ENCODE measurements at regions not wholly inside any gene's neighbourhood (a gene's known extent, or its start where the extent isn't known, plus 50 kb on each side); places are given as distances from the start of the nearest gene placed in this dataset.

- Histone ChIP-seq H3K9me3 (no peaks in the 10 kb centered on the region), H3K4me1 (no peaks in the 10 kb centered on the region), H3K36me3 (no peaks in the 10 kb centered on the region), H3K4me3 (no peak overlapping the region), H3K27me3 (no peaks in the 10 kb centered on the region), H3K27ac (no peak overlapping the region)
- intact Hi-C loops (cut with DNase I), result no loop called here
- DNase-seq (no peak), ATAC-seq (no peak)
- 62% methylated on average over 8 of the region's 8 CpGs for WGBS (ENCODE audit: insufficient coverage, low coverage, low lambda C conversion rate, missing lambda C conversion rate)
- TF ChIP-seq CTCF (IDR thresholded peaks at IDR 0.05), result no peak
- TF ChIP-seq POLR2A (IDR thresholded peaks at IDR 0.05), result no peak
These were observed 267.2 kb upstream of the MTNR1B start for GRCh38 chr11:92702037-92702804.

- Histone ChIP-seq H3K4me1 (no peaks in the 10 kb centered on the region), H3K36me3 (no peaks in the 10 kb centered on the region), H3K27me3 (no peaks in the 10 kb centered on the region), H3K27ac (no peak overlapping the region), H3K4me3 (no peak overlapping the region), H3K9me3 (no peaks in the 10 kb centered on the region)
- intact Hi-C loops (cut with DNase I), result no loop called here
- ATAC-seq (no peak), DNase-seq (no peak)
- TF ChIP-seq POLR2A (IDR thresholded peaks at IDR 0.05) (no peak), CTCF (IDR thresholded peaks at IDR 0.05) (no peak)
These were observed 266.5 kb upstream of the MTNR1B start for GRCh38 chr11:92702805-92703448.

GRCh38 chr11:92703449-92703830, 266.0 kb upstream of the MTNR1B start:
- Histone ChIP-seq H3K27ac (no peak overlapping the region), H3K4me1 (no peaks in the 10 kb centered on the region), H3K27me3 (no peaks in the 10 kb centered on the region), H3K36me3 (no peaks in the 10 kb centered on the region), H3K4me3 (no peak overlapping the region), H3K9me3 (no peaks in the 10 kb centered on the region)
- ATAC-seq, result no peak
- intact Hi-C loops (cut with DNase I), result no loop called here
- no peak for DNase-seq
- WGBS (ENCODE audit: insufficient coverage, low coverage, low lambda C conversion rate, missing lambda C conversion rate), result 26% methylated on average over 3 of the region's 3 CpGs
- TF ChIP-seq POLR2A (IDR thresholded peaks at IDR 0.05) (no peak), CTCF (IDR thresholded peaks at IDR 0.05) (no peak)

GRCh38 chr11:92707173-92707619, 262.3 kb upstream of the MTNR1B start:
- H3K4me1 ChIP-seq, result no peaks in the 10 kb centered on the region
- WGBS (ENCODE audit: insufficient coverage, low coverage, low lambda C conversion rate, missing lambda C conversion rate), result 50% methylated on average over 3 of the region's 3 CpGs
- intact Hi-C loops (cut with DNase I), result no loop called here
- H3K4me3 ChIP-seq, result no peak overlapping the region
- H3K9me3 ChIP-seq, result no peaks in the 10 kb centered on the region
- ATAC-seq, result peak in 1 of 4 donors; percentile 24
- no peaks in the 10 kb centered on the region for H3K27me3 ChIP-seq
- no peak for DNase-seq
- H3K36me3 ChIP-seq, result no peaks in the 10 kb centered on the region
- TF ChIP-seq CTCF (IDR thresholded peaks at IDR 0.05), result no peak
- no peak for TF ChIP-seq POLR2A (IDR thresholded peaks at IDR 0.05)
- H3K27ac ChIP-seq, result no peak overlapping the region
